GM21423 (cell line): ENCODE measurements at regions not wholly inside any gene's neighbourhood (a gene's known extent, or its start where the extent isn't known, plus 50 kb on each side); places are given as distances from the start of the nearest gene placed in this dataset.

Source experiments
- ATAC-seq: cut with Tn5 transposase; IDR thresholded peaks from one replicate; pipeline ENCODE4 v1.9.1; 2021; ENCODE audit warnings: mild to moderate bottlenecking, moderate library complexity; ENCODE audit not compliant: unreplicated experiment

- ATAC-seq = no peak
These were observed 249.7 kb downstream of the C4orf33 start for GRCh38 chr4:129345609-129346008.

GRCh38 chr4:129346036-129346435 lies 250.1 kb downstream of the C4orf33 start:
- no peak for ATAC-seq

- ATAC-seq = no peak
These were observed 250.8 kb downstream of the C4orf33 start for GRCh38 chr4:129346734-129347133.

- no peak for ATAC-seq
These were observed 255.1 kb downstream of the C4orf33 start for GRCh38 chr4:129350834-129351721.

- no peak for ATAC-seq
These were observed 256.5 kb downstream of the C4orf33 start for GRCh38 chr4:129352480-129352879.

GRCh38 chr4:129353490-129353889 lies 257.5 kb downstream of the C4orf33 start:
- ATAC-seq = no peak

GRCh38 chr4:129355031-129355430 lies 259.1 kb downstream of the C4orf33 start:
- ATAC-seq = no peak

GRCh38 chr4:129355516-129355915 lies 259.6 kb downstream of the C4orf33 start:
- ATAC-seq = no peak

- ATAC-seq = no peak
These were observed 262.6 kb downstream of the C4orf33 start for GRCh38 chr4:129358571-129358970.

- ATAC-seq = no peak
These were observed 263.5 kb downstream of the C4orf33 start for GRCh38 chr4:129359461-129359860.

- peak; percentile 75 for ATAC-seq
These were observed 266.8 kb downstream of the C4orf33 start for GRCh38 chr4:129362691-129363274.

- ATAC-seq = no peak
These were observed 268.9 kb downstream of the C4orf33 start for GRCh38 chr4:129364747-129365452.

GRCh38 chr4:129369361-129370010 lies 273.5 kb downstream of the C4orf33 start:
- no peak for ATAC-seq

- no peak for ATAC-seq
These were observed 275.1 kb downstream of the C4orf33 start for GRCh38 chr4:129371065-129371464.

GRCh38 chr4:129371926-129372325 lies 276.0 kb downstream of the C4orf33 start:
- no peak for ATAC-seq

GRCh38 chr4:129377131-129377845 lies 281.3 kb downstream of the C4orf33 start:
- no peak for ATAC-seq

GRCh38 chr4:129378364-129378763 lies 282.4 kb downstream of the C4orf33 start:
- ATAC-seq = no peak

- no peak for ATAC-seq
These were observed 283.5 kb downstream of the C4orf33 start for GRCh38 chr4:129379429-129379828.

- no peak for ATAC-seq
These were observed 289.0 kb downstream of the C4orf33 start for GRCh38 chr4:129384974-129385373.

- no peak for ATAC-seq
These were observed 291.7 kb downstream of the C4orf33 start for GRCh38 chr4:129387666-129388065.

- ATAC-seq = no peak
These were observed 298.0 kb downstream of the C4orf33 start for GRCh38 chr4:129393976-129394375.
